ENCODE measurements at regions not wholly inside any gene's neighbourhood (a gene's known extent, or its start where the extent isn't known, plus 50 kb on each side); places are given as distances from the start of the nearest gene placed in this dataset.

- no peak for DNase-seq
Observed at GRCh38 chr14:97916100-97916499, 1118.9 kb downstream of the VRK1 start.

DNA sequence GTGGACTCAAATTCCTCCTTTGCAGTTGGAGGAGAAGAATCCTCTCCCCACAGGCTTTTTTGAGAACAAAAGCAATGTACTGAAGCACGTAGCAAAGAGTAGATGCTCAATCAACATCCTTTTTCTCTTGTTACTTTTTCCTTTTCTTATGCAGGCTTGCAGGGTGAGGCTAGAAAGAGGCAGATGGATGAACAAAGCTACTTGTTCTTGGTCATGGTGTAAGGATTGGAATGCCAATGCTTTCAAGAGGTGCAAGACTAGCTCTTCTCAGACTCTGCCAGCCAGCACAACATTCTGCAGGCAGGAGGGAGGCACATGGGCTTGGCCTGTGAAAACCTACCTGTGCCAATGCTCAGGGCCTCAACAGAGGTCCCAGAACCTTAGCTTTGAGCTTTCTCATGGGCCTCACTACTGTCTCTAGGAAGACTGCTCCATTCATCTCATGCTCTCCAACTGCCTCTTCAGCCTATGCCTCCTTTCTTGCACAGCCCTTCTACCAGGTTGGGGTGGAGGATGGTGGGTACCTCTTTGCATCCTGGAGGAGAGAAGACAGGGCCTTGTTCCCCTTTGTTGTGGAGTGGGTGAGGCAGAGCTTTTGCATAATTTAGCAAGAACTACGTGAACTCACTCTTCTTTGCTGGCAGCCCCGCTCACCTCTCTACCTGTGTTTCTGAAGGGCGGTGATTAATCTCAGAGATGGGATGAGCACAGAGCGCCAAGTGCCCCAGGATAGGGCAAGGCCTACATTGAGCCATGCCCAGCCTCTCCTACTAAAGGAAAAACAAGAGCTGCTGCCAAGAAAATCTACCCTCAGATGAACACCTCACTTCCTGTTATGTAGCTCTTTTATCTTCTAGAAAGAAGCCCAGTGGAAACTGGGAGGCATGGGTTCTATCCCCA lies 1119.7 kb downstream of the VRK1 start:
- DNase-seq = no peak

- no peak for DNase-seq
Observed at GRCh38 chr14:97920201-97920600, 1123.0 kb downstream of the VRK1 start.

GRCh38 chr14:97921296-97921695 lies 1124.1 kb downstream of the VRK1 start:
- peak; percentile 4 for DNase-seq

DNA sequence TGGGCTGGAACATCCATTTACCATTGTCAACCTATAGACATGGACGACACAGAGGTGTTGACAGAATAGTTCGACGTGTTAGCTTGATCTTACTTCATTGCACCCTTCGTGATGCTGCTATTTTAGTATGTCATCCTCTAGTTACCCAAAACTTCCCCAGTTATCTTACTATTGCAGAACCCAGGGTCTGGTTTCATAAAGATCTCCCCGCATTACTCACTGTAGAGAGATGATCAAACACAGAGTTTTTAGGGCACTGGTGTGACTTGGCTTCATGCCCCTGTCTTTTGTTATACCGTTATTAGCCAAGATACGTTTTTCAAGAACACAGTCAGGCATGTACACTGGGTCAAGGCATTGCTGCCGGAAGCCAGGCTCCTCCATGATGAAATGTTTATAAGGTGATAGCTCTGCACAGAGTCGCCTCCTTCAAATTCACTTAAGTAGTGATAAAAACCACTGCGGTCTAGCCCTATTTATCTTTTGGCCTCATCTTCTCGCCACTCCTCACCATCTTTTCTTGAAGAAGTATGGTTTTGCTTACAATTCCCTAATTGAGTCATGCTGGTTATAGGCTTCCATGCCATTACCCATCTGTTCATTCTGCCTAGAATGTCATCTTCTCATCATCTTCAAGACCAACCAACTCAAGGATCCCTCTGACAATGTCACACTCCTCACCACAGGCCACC lies 1127.9 kb downstream of the VRK1 start:
- DNase-seq = no peak

GRCh38 chr14:97930166-97930565 lies 1133.0 kb downstream of the VRK1 start:
- no peak for DNase-seq

- DNase-seq = no peak
Observed at GRCh38 chr14:97931273-97931672, 1134.1 kb downstream of the VRK1 start.

GRCh38 chr14:97942921-97943320 lies 1145.7 kb downstream of the VRK1 start:
- DNase-seq = no peak

DNA sequence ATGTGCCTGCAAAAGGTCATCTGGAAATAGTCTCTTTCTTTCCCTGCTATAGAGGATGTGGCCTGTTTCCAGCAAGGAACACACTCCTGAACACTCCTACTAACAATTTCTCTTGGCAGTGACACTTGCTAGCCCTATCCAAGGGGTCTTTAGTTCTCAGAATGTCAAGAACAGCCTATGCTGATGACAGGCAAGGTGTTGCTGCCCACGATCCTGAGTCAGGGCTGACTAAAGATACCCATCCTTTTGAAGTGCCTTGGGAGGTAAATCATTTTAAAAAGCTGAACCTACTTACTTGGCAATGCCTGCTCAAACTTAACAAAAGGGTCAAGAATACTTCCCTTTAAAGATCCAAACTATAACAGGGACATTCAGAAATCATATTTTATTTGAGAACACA lies 1146.4 kb downstream of the VRK1 start:
- no peak for DNase-seq

- DNase-seq = no peak
Observed at GRCh38 chr14:97944380-97944779, 1147.2 kb downstream of the VRK1 start.

- DNase-seq = no peak
Observed at GRCh38 chr14:97945631-97946030, 1148.4 kb downstream of the VRK1 start.

- DNase-seq = no peak
Observed at GRCh38 chr14:97946240-97946639, 1149.1 kb downstream of the VRK1 start.

DNA sequence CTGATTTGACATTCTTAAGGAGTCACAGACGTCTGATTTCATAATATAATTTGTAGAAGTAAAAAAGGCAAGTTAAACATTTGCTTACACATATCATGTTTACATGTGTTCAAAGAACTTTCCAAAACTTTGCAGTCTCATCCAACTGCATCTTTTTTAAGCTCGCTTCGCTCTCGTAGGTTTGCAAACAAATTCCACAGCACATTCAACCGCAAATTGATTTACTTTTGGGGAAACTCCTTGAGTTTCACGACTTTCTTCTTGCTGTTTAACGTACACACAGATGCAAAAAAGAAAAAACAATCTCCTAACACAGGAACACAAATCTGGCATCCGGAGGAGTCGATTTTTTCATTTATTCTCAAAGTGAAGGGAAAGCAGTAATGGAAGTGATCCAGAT lies 1149.5 kb downstream of the VRK1 start:
- DNase-seq = no peak

GRCh38 chr14:97948841-97949240 lies 1151.7 kb downstream of the VRK1 start:
- no peak for DNase-seq

DNA sequence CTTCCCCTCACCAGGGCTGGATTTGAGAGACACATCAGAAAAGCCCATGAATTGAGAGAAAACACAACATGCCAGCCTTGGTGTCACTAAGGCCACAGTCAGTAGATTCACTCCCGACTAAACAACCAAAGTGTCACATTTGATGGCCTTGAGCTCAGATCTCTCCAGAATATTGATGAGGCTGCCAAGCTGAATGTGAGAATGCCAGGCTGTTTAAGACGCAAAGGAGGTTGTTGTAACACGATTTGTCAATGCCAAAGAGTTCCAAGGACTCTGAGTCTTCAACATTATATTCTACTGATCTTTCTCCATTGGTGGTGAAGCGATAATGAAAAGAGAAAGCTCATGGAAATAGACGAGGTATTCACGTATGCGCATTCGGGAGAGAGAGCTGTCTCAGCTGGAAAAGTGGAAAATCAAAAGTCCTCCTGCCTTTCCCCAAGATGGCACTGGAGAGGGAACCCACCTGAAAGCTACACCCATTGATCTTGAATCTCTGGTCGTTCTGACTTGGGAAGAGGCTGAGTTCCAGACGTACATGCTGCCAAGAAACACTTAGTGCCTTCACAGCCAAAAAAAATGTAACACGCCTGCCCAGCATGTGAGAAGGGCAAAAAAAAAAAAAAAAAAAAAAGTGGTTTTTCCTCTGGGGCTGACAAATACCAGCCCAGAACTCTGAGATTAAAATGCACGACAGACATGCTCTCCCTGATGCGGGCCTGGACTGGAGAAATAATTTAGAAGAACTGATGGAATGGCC lies 1159.6 kb downstream of the VRK1 start:
- no peak for DNase-seq

- DNase-seq = no peak
Observed at GRCh38 chr14:97959251-97959650, 1162.1 kb downstream of the VRK1 start.

GRCh38 chr14:97960436-97960835 lies 1163.3 kb downstream of the VRK1 start:
- DNase-seq = no peak

DNA sequence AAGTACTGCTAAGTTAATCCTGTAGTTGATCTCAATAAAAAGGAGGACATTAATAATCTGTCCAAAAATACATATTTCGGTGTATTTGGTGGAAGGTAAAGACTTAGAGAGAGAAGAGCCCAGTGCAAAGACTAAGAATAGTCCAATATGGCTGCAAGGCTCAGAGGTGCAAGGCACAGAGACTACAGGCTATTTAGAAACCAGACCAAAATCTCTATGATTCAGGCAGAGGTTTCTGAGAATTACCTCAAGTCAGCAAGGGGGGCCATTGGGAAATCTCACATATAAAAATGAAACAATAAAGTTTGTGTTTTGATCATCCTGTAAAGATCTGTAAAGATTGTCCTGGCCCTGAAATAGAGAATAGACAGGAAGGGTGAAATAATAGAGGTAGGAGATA lies 1173.0 kb downstream of the VRK1 start:
- no peak for DNase-seq

- no peak for DNase-seq
Observed at GRCh38 chr14:97975216-97975615, 1178.0 kb downstream of the VRK1 start.

DNA sequence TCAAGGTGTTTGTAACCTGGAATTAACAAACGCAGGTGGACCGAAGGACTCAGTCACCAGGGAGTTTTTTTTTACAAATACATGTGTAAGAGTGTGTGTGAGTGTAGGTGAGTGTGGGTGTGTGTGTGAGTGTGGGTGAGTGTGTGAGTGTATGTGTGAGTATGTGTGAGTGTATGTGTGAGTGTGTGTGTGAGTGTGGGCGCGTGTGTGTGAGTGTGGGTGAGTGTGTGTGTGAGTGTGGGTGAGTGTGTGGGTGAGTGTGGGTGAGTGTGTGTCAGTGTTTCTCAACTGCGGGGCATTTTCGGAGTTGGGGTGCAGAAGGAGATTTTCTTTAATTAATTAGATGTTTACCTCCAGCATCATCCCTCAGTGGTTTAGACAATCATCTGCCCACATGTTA lies 1178.8 kb downstream of the VRK1 start:
- DNase-seq = no peak

GRCh38 chr14:97976861-97977260 lies 1179.7 kb downstream of the VRK1 start:
- no peak for DNase-seq

GRCh38 chr14:97977651-97978261 lies 1180.6 kb downstream of the VRK1 start:
- no peak for DNase-seq

GRCh38 chr14:97978341-97978740 lies 1181.2 kb downstream of the VRK1 start:
- peak; percentile 1 for DNase-seq

Data from OCI-M1 (cell line).